GM19397 (cell line): ENCODE measurements at regions not wholly inside any gene's neighbourhood (a gene's known extent, or its start where the extent isn't known, plus 50 kb on each side); places are given as distances from the start of the nearest gene placed in this dataset.
"Not testable (repeated sequence)": the region's sequence is repeated elsewhere in the genome, so short reads cannot be mapped to it uniquely, and the experiment has no call there.

Source experiments
- ATAC-seq: cut with Tn5 transposase; IDR thresholded peaks from one replicate; pipeline ENCODE4 v1.9.1; 2021; ENCODE audit warnings: mild to moderate bottlenecking, moderate library complexity; ENCODE audit not compliant: unreplicated experiment

DNA sequence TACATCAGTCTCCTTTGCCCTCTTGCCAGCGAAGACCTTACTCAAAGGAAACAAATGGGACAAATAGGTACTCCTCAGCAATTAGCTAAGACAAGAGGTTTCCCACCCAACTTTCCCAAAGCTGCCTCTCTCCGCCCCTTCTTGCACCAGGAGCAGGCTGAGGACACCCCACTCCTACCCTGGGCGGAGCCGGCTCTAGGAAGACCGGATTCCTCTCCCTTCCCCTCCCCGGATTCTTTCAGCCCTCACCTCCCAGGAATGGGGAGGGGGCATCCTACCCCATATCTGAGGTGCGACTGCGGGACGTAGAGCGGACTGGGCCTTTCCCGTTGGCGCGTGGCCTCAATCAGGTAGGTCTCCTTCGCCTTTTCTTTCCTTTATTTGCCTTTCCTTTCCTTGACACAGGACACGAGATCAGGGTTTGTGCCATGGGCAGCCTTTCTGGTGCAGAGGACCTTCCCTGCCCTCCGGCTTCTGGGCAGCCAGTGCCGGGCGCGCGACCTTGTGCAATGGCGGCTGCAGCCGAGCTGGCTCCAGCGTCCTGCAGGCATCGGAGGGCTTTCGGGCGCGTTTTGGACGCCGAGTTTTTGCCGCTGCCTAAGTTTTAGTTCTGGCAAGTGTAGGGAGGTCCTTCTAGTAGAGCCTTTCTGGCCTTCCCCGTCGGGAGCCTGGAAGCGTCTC lies 279.9 kb downstream of the PLS3 start:
- ATAC-seq = not testable (repeated sequence)

DNA sequence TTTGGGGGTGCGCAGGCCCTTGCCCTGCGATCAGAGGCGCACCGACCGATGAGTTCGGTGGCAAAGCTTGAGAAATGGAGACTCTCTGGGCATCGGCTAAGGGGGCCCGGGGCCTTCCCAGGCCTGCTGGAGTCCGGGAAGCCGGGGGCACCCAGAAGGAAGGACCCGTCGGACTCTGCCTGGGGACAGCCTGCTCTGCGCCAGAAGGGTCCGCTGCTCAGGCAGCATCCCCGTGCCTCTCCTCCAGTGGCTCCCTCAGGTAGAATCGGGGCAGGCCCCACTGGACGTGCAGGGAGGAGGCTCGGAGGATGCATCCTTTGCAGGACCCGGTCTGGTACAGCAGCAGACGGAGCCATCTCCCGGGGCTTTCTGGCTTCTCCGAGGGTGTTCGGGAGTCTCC lies 290.0 kb downstream of the PLS3 start:
- ATAC-seq = not testable (repeated sequence)

DNA sequence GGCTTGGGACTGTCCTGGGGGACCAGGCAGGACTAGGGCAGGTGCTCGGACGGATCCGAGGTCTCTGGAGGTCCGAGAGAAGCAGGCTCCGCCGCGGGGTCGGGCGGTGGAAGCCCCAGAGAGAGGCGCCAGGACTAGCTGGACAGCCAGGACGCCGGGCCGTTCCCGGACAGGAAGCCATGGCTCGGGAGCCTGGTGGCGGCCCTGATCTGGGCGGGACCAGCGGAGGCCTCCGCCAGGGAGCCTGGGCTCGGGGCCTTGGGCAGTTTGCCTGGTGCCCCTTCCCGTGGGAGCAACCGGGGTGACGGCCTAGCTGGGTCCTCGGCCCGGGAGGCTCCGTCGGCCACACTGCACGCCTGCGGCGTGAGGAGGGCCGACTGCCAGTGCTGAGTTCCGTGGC lies 292.3 kb downstream of the PLS3 start:
- not testable (repeated sequence) for ATAC-seq

DNA sequence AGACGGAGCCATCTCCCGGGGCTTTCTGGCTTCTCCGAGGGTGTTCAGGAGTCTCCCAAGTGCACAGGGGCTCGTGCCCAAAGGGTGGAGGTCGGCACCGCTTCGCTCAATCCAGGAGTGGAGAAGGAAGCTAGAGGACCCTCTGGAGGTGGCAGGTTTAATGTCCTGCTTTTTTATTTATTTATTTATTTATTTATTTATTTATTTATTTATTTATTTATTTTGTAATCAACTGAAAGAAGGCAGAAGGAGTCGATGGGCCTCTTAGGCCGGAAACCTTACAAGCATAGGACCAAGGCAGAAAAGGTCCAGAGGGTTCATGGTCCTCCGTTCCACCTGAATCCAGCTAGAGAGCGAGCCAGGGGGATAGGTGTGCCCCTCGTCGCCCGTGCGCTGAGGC lies 289.4 kb upstream of the AGTR2 start:
- not testable (repeated sequence) for ATAC-seq

DNA sequence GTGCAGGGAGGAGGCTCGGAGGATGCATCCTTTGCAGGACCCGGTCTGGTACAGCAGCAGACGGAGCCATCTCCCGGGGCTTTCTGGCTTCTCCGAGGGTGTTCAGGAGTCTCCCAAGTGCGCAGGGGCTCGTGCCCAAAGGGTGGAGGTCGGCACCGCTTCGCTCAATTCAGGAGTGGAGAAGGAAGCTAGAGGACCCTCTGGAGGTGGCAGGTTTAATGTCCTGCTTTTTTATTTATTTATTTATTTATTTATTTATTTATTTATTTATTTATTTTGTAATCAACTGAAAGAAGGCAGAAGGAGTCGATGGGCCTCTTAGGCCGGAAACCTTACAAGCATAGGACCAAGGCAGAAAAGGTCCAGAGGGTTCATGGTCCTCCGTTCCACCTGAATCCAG lies 286.4 kb upstream of the AGTR2 start:
- not testable (repeated sequence) for ATAC-seq

DNA sequence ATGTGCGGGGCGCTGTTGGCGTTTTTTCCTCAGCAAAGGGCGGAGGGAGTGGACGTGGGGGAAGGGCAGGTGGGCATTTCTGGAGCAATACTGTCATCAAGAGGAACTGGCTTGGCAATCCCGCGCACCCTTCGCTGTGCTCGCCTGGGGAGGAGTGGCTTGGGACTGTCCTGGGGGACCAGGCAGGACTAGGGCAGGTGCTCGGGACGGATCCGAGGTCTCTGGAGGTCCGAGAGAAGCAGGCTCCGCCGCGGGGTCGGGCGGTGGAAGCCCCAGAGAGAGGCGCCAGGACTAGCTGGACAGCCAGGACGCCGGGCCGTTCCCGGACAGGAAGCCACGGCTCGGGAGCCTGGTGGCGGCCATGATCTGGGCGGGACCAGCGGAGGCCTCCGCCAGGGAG lies 282.5 kb upstream of the AGTR2 start:
- not testable (repeated sequence) for ATAC-seq

DNA sequence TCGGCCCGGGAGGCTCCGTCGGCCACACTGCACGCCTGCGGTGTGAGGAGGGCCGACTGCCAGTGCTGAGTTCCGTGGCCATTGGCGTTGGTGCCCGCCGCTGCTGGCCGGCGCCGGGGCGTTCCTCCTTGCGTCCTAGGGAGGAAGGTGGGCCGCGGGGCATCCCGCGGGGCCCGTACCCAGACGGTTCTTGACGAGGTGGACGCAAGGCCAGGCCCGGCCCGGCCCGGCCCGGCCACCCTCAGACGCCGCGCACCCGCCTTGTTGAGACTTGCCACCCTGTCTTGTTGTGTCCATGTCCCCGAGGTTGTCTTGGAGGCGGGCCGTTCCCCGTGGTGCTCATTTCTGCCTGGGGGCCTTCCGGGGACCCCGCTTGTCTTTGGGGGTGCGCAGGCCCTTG lies 282.0 kb upstream of the AGTR2 start:
- ATAC-seq = not testable (repeated sequence)

DNA sequence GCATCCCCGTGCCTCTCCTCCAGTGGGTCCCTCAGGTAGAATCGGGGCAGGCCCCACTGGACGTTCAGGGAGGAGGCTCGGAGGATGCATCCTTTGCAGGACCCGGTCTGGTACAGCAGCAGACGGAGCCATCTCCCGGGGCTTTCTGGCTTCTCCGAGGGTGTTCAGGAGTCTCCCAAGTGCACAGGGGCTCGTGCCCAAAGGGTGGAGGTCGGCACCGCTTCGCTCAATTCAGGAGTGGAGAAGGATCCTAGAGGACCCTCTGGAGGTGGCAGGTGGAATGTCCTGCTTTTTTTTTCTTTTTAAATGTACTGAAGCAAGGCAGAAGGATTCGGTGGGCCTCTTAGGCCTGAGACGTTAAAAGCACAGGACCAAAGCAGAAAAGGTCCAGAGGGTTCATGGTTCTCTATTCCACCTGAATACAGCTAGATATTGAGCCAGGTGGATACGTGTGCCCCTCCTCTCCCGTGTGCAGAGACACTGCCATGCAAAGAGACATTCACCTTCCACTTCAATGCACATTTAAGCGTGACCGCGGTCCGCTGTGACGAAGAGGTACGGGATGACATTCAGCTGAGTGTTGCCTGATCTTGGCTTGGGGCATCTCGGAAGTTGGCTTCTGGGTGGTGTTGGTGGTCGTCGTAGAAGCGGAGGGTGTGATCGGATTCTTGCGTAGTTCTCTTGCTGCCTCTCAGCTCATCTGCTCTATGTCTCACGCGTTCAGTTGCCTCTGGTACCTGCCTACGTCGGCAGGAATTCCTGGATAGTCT lies 281.2 kb upstream of the AGTR2 start:
- ATAC-seq = no peak

DNA sequence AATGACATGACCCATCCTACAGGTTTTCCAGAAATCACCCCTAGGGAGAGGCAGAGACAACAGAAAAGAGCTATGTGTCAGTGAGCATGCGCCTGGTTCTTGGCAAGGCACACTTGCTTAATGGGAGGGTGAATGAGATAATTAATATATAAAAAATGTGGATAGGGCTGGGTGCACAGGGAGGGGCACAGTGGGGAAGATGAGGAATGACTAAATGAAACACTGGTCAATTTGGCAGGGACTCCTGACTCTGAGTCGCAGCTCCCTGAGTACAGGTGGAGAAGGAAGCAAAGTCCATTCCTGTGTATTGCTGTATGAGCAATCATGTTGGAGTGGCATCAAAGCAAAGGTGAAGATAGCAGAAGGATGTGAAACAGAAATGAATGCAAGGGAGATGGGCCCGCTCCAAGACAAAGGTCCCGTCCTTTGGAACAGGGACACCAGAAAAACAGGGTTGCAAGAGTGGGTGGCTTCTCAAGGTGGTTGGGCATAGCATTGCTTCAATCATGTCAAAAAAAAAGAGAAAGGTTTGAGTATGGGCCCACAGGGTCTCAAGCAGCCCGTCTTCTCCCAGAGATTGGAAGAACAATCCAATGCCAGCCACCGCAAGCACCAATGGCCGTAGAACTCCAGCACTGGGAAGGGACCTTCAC lies 278.4 kb upstream of the AGTR2 start:
- no peak for ATAC-seq

DNA sequence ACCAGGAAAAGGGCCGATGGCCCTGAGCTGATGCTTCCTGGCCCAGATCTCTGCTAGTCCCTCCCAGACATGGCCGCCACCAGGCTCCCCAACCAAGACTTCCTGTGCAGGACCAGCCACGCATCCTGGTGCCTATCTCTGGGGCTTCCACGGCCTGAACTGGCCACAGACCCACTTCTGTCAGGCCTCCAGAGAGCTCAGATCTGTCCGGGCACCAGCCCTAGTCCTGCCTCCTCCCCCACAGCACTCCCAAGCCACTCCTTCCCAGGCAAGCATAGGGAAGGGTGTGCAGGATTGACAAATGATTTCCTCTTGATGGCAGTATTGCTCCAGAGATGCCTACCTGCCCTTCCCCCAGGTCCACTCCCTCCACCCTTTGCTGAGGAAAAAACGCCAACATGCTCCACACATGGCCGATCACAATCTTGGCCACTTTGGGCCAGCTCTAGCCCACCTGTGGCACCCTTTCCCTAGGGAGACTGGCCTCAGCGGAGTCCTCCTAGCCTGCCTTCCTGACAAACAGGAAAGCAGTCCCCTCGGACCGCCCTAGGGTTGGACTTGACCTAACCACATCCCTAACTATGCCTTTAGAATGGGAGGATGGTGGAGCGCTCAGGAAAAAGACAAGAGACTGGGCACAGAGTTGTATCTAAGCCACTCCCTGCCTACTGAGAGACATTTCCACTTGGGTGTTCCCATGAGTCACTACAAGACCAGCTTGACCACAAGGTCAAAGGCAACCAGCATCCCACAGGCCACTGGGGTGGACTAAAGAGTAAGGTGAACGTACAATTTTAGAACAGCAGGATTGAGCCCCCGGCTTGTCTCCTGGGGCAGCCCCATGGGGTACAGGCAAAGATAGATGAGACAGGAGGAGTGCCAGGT lies 277.5 kb upstream of the AGTR2 start:
- peak; percentile 72 for ATAC-seq

DNA sequence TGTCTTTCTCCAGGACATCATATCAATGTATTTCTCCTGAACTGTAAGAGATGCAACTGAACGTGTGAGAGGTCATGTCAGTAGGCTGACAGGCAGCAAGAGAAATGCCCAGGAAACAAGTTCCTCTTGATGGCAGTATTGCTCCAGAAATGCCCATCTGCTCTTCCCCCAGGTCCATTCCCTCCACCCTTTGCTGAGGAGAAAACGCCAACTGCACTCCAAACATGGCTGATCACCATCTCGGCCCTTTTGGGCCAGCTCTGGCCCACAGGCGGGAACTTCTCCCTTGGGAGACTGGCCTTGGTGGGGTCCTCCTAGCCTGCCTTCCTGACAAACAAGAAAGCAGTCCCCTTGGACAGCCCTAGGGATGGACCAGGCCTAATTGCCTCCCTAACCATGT lies 276.5 kb upstream of the AGTR2 start:
- no peak for ATAC-seq

DNA sequence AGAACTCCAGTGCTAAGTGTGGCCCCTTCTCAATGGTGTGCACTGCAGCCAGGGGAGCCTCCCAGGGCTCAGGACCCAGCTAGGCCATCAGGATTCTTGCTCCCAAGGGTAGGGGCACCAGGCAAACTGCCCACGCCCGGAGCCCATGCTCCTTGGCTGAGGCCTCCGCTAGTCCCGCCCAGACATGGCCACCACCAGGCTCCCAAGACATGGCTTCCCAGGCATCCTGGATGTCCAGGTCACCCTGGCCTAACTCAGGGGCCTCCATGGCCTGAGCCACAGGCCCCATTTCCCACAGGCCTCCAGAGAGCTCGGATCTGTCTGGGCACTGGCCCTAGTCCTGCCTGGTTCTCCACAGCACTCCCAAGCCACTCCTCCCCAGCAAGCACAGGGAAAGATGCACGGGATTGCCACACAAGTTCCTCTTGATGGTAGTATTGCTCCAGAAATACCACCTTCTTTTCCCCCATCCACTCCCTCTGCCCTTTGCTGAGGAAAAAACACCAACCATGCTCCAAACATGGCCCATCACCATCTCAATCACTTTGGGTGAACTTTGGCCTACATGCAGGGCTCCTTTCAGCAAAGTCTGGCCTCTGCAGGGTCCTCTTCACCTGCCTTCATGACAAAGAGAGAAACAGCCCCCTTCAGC lies 274.7 kb upstream of the AGTR2 start:
- no peak for ATAC-seq

DNA sequence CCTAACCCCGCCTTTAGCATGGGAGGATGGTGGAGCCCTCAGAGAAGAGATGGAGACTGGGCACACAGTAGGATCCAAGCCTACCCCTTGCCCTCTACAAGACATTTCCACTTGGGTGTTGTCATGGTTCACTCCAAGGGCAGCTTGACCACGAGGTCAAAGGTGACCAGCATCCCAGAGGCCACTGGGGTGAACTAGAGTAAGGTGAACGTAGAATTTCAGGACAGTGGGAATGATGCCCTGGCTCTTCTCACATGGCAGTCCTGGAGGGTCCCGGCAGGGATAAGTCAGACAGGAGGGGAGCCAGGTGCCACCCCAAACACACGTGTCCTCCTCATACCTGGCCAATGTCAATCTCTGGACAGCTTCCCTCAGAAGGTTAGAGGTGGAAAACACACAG lies 274.2 kb upstream of the AGTR2 start:
- ATAC-seq = no peak

DNA sequence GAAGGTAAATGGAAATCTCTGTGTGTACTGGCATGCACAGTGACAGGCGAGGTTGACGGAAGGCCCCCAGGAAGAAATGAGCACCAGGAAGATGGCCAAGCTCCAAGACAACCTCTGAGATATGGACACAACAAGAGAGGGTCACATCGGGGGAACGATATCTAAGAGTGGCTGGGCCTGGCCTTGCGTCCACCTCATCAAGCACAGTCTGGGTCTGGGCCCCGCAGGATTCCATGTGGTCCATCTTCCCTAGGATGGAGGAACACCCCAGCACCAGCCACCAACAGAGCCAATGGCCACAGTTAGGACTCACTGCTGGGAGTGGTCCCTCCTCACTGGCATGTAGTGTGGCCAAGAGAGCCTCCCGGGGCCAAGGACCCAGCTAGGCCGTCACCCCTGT lies 272.6 kb upstream of the AGTR2 start:
- no peak for ATAC-seq

DNA sequence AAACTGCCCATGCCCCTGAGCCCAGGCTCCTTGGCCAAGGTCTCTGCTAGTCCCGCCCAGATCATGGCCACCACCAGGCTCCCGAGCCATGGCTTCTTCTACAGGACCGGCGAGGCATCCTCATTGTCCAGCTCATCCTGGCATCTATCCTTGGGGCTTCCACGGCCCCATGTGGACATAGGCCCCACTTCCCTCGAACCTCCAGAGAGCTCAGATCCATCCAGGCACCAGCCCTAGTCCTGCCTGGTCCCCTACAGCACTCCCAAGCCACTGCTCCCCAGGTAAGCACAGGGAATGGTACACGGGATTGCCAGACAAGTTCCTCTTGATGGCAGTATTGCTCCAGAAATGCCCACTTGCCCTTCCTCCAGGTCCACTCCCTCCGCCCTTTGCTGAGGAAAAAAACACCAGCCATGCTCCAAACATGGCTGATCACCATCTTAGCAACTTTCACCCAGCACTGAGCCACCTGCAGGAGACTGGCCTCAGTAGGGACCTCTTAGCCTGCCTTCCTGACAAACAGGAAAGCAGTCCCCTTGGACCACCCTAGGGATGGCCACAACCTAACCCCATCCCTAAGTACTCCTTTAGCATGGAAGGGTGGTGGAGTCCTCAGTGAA lies 272.1 kb upstream of the AGTR2 start:
- ATAC-seq = peak; percentile 73

DNA sequence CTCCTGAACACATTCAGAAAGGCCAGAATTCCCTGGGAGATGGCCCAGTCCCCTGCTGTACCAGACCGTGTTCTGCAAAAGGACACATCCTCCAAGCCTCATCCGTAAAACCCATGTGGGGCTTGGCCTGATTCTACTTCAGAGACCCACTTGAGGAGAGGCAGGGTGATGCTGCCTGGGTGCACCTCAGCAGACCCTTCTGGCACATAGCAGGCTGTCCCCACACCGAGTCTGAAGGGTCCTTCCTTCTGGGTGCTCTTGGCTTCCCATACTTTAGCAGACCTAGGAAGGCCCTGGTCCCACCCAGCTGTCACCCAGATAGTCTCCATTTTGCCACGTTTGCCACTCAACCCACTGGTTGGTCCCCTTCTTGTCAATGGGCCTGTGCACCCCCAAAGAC lies 270.1 kb upstream of the AGTR2 start:
- no peak for ATAC-seq

DNA sequence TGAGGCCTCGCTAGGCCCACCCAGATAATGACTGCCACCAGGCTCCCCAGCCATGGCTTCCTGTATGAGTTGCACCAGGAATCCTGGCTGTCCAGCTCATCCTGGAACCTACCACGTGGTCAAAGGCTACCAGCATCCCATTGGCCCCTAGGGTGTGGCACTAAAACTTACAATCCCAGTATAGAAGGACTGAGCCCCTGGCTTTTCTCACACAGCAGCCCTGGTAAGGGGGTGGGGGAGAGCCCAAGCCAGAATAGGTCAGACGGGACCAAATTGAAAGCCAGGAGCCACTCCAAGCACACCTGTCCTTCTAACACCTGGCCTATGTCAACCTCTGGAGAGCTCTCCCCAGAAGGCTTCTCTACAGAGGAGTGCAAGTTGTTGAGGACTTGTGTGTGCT lies 269.3 kb upstream of the AGTR2 start:
- no peak for ATAC-seq

DNA sequence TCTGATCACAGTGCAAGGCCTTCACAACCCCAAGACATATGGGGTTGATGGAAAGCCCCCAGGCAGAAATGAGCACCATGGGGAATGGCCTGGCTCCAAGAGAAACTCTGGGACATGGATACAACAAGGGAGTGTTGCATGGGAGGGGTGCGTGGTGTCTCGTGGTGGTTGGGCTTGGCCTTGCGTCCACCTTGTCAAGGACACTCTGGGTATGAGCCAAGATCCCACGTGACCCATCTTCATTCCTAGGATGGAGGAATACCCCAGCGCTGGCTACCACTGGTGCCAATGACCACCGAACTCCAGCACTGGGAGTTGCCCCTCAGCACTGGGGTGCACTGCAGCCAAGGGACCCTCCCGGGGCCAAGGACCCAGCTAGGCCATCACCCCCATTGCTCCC lies 267.5 kb upstream of the AGTR2 start:
- no peak for ATAC-seq

DNA sequence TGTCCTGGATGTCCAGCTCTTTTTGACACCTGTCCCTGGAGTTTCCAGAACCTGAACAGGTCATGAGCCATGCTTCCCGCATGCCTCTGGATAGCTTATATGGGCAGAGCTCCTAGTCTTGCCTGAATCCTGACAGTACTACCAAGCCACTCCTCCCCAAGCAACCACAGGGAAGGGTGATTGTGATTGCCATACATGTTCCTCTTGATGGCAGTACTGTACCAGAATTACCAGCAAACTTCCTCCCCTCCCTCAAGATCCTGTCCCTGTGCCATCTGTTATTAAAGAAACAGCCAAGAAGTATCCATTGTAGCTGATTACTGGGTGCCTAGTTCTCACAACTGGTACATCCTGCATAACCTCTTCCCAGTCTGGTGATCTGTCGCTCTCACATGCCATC lies 264.3 kb upstream of the AGTR2 start:
- no peak for ATAC-seq

DNA sequence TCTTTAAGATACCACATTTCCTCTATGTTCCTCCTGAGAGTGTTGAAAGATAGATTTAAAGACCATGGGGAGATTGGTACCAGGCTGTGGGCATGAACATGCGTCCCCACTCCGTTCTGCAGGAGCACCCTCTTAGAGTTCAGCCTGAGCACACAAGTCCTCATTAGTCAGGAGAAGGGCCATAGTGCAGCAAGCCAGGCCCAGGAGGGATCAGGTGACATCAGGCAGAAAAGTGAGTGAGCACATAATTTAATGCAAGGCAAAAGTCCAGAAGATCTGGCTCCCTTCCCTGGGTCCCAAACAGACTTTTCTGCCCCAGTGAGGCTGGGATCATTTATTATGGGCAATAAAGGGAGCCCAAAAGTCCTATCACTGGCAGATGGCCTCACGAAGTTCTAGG lies 263.7 kb upstream of the AGTR2 start:
- ATAC-seq = no peak
